Transverse colon (tissue), 4 donors: ENCODE measurements at regions not wholly inside any gene's neighbourhood (a gene's known extent, or its start where the extent isn't known, plus 50 kb on each side); places are given as distances from the start of the nearest gene placed in this dataset.

Source experiments
- DNase-seq: peaks from one replicate; pipeline ENCODE4 v3.0.0-alpha.2; 2019
- H3K27ac ChIP-seq, 4 donors: fragments of 200-600 bp; sonication (generic); 2 replicates each; pipeline ENCODE4 v1.5.1; 2016 to 2018; ENCODE audit warnings: inconsistent platforms in 4 of 4
- H3K27me3 ChIP-seq: fragments of 200-600 bp; sonication (generic); 2 replicates; pipeline ENCODE4 v1.5.1; 2017; ENCODE audit warnings: inconsistent platforms
- H3K36me3 ChIP-seq, 4 donors: fragments of 200-600 bp; sonication (generic); 2 replicates each; pipeline ENCODE4 v1.5.1; 2017 to 2019; ENCODE audit warnings: inconsistent platforms in 4 of 4
- H3K4me1 ChIP-seq, 4 donors: fragments of 200-600 bp; sonication (generic); 2 replicates each; pipeline ENCODE4 v1.5.1; 2017 to 2020; ENCODE audit warnings: inconsistent platforms in 4 of 4
- H3K4me3 ChIP-seq, 4 donors: fragments of 200-600 bp; sonication (generic); 1 replicate in 1 of 4; 2 replicates in 3 of 4; pipeline versions ENCODE4 v1.5.1 to v1.6.1; 2017 to 2019; ENCODE audit warnings: inconsistent platforms in 4 of 4
- H3K9me3 ChIP-seq, 2 donors: fragments of 200-600 bp; sonication (generic); 2 replicates each; pipeline ENCODE4 v1.5.1; 2017 to 2019; ENCODE audit warnings: inconsistent platforms in 2 of 2
- CTCF ChIP-seq, 5 experiments: fragments of 200-600 bp in 3 of 5; fragments of 450-650 bp in 2 of 5; sonication (generic) in 3 of 5; IDR thresholded peaks; 1 replicate in 2 of 5; 2 replicates in 3 of 5; pipeline ENCODE4 v1.5.1; 2016 to 2017; ENCODE audit warnings: antibody characterized with exemption in 5 of 5, inconsistent platforms in 3 of 5, mild to moderate bottlenecking in 2 of 5, moderate library complexity in 1 of 5
- EP300 ChIP-seq: sonication (generic); formaldehyde crosslinking; IDR thresholded peaks from one replicate; pipeline ENCODE4 v1.6.1; 2017; ENCODE audit warnings: antibody characterized with exemption, low read depth
- POLR2A ChIP-seq: fragments of 450-650 bp; IDR thresholded peaks from one replicate; pipeline ENCODE4 v1.6.1; 2016; ENCODE audit warnings: antibody characterized with exemption, mild to moderate bottlenecking, moderate library complexity
- POLR2AphosphoS5 ChIP-seq, 3 donors: sonication (generic); formaldehyde crosslinking; IDR thresholded peaks; one replicate each; pipeline ENCODE4 v1.6.1; 2016; ENCODE audit warnings: antibody characterized with exemption in 3 of 3
- WGBS, 2 donors: methylation state at CpG; one replicate each; pipeline ENCODE4 v1.1.5; 2018; ENCODE audit warnings: low coverage in 1 of 2; 5-methylcytosine and 5-hydroxymethylcytosine counted together
- in situ Hi-C, 4 donors: fragments of 200-750 bp; cut with MboI; loops; one replicate each; pipeline versions ENCODE4 v1.15.0 to v1.15.1; 2017; ENCODE audit warnings: low sequenced_read_pairs in 3 of 4, low pct_ligation_motif_present in 1 of 4, low pct_unique_long_range_greater_than_20kb in 1 of 4
- intact Hi-C: fragments of 100-400 bp; cut with DNase I; formaldehyde crosslinking; loops from one replicate; pipeline ENCODE4 v1.15.1; 2023; ENCODE audit warnings: low total_unique reads

DNA sequence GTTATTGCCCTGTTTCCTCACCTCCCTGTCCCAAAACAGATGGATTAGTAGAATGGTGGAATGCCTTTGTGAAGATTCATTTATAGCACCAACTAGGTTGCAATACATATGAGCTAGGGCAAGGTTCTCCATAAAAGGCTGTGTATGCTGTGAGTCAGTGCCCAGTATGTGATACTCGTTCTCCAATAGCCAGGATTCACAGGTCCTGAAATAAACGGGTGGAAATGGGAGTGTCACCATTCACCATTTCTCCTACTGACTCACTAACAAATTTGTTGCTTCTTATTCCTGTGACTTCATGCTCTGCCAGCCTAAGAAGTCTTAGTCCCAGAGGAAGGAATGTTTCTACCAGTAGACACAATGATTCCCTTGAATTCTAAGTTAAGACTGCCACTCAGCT, 1745.4 kb downstream of the SLITRK1 start:
- in situ Hi-C loops (no loop called here), intact Hi-C loops (no loop called here)
- Histone ChIP-seq H3K4me1 (no peaks in the 10 kb centered on the region), H3K27me3 (no peaks in the 10 kb centered on the region), H3K36me3 (no peaks in the 10 kb centered on the region), H3K27ac (no peak overlapping the region), H3K9me3 (peaks cover 0 to 3% of the 10 kb centered on the region in 2 donors), H3K4me3 (no peak overlapping the region)
- DNase-seq = no peak
- WGBS, 2 donors = 64 to 68% methylated on average over 2 of the region's 2 CpGs
- no peak for TF ChIP-seq EP300
- no peak for TF ChIP-seq POLR2AphosphoS5 (IDR thresholded peaks at IDR 0.05)
- no peak for TF ChIP-seq CTCF (IDR thresholded peaks at IDR 0.05)
- no peak for TF ChIP-seq POLR2A

DNA sequence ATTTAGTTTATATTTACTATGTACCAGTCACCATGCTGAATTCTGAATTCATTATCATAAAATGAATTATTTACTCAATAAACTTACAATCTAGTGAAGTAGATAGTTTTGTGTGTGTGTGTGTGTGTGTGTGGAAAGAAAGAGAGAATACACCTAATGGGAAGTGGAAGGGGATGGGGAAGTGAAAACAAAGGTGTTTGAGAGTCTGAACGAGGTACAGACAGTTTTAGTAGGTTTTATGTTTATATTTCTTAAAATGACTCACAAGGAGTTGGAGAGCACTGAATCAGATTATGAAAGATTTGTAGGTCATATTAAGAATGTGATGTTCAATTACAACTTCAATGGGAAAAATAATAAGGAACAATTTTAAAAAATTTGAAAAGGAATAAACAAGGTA, 1753.0 kb downstream of the SLITRK1 start:
- Histone ChIP-seq H3K27ac (no peak overlapping the region), H3K27me3 (no peaks in the 10 kb centered on the region), H3K9me3 (peaks cover 0 to 3% of the 10 kb centered on the region in 2 donors), H3K4me3 (no peak overlapping the region), H3K36me3 (no peaks in the 10 kb centered on the region), H3K4me1 (no peaks in the 10 kb centered on the region)
- no peak for DNase-seq
- intact Hi-C loops (no loop called here), in situ Hi-C loops (no loop called here)
- TF ChIP-seq POLR2AphosphoS5 (IDR thresholded peaks at IDR 0.05) = no peak
- no peak for TF ChIP-seq CTCF (IDR thresholded peaks at IDR 0.05)
- no peak for TF ChIP-seq EP300
- no peak for TF ChIP-seq POLR2A
- 8 to 21% methylated on average over 1 of the region's 1 CpG for WGBS, 2 donors

DNA sequence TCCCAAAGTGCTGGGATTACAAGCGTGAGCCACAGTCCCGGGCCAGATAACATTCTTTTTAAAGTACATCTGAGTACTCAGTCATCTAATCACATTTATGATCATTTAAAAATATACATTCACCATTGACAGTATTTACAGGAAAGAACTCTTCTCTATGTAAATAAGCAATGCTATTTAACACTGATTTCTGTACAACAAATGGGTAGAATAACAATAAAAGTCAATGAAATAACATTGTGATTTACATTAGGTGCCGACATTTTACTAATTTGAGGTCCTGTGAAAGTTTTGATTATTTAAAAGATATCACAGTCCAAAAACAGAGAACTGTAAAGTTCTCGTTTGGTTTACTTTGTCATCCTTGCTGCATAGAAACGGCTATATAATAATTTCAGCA, 1763.7 kb downstream of the SLITRK1 start:
- DNase-seq = no peak
- H3K27ac ChIP-seq = no peak overlapping the region
- intact Hi-C loops = no loop called here

DNA sequence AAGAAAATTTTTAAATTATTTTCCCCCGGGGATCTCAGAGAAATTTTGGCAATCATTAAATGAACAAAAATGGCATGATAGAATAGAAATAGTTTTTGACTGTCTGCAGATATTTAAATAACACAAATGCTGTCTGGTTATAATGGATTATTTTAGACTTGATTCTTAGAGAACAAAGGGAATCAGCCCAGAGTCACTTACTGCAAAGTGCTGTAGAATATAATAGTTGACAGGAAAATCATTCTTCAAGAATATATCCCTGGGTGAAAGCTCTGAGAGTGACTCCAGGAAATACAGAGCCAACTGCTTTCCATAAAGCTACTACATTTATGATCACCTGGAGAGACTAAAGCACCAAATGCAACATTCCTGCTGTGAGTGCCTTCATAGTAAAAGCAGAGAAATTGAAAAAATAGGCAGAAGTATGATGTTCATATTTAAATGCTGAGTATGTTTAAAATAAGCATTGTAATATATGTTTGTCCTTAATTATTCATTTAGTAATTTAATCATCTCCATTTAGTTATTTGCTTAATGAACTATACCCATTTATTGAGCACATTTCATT, 1765.8 kb downstream of the SLITRK1 start:
- in situ Hi-C loops = no loop called here
- Histone ChIP-seq H3K4me1 (no peaks in the 10 kb centered on the region), H3K27me3 (no peaks in the 10 kb centered on the region), H3K9me3 (peaks cover 0 to 4% of the 10 kb centered on the region in 2 donors), H3K36me3 (no peaks in the 10 kb centered on the region), H3K27ac (no peak overlapping the region), H3K4me3 (no peak overlapping the region)
- DNase-seq = no peak
- no peak for TF ChIP-seq POLR2AphosphoS5 (IDR thresholded peaks at IDR 0.05)
- intact Hi-C loops = no loop called here
- WGBS, 2 donors = 67 to 80% methylated on average over 1 of the region's 1 CpG

More for the DNA sequence above, 1763.7 kb downstream of the SLITRK1 start:
- in situ Hi-C loops = no loop called here
- no peaks in the 10 kb centered on the region for H3K4me1 ChIP-seq
- 61 to 68% methylated on average over 3 to 5 of the region's 5 CpGs for whole genome bisulfite sequencing, 2 donors
- no peak overlapping the region for H3K4me3 ChIP-seq
- H3K27me3 ChIP-seq = no peaks in the 10 kb centered on the region
- H3K36me3 ChIP-seq = no peaks in the 10 kb centered on the region
- peaks cover 0 to 4% of the 10 kb centered on the region in 2 donors for H3K9me3 ChIP-seq
- TF ChIP-seq POLR2AphosphoS5 (IDR thresholded peaks at IDR 0.05) = no peak
- no peak for TF ChIP-seq CTCF (IDR thresholded peaks at IDR 0.05)
- no peak for TF ChIP-seq EP300
- TF ChIP-seq POLR2A = no peak

- in situ Hi-C loops = no loop called here
These were observed 1766.9 kb downstream of the SLITRK1 start for GRCh38 chr13:82115391-82115790.

More at GRCh38 chr13:82115391-82115790, 1766.9 kb downstream of the SLITRK1 start:
- Histone ChIP-seq H3K27me3 (no peaks in the 10 kb centered on the region), H3K27ac (no peak overlapping the region), H3K36me3 (no peaks in the 10 kb centered on the region), H3K9me3 (peaks cover 0 to 4% of the 10 kb centered on the region in 2 donors), H3K4me1 (no peaks in the 10 kb centered on the region), H3K4me3 (no peak overlapping the region)
- intact Hi-C loops = no loop called here
- WGBS, 2 donors = 50 to 73% methylated on average over 2 to 3 of the region's 3 CpGs
- TF ChIP-seq POLR2AphosphoS5 (IDR thresholded peaks at IDR 0.05) (no peak), CTCF (IDR thresholded peaks at IDR 0.05) (no peak), POLR2A (no peak)
- no peak for DNase-seq
